ENCODE measurements at regions not wholly inside any gene's neighbourhood (a gene's known extent, or its start where the extent isn't known, plus 50 kb on each side); places are given as distances from the start of the nearest gene placed in this dataset.
"Not testable (repeated sequence)": the region's sequence is repeated elsewhere in the genome, so short reads cannot be mapped to it uniquely, and the experiment has no call there.

DNA sequence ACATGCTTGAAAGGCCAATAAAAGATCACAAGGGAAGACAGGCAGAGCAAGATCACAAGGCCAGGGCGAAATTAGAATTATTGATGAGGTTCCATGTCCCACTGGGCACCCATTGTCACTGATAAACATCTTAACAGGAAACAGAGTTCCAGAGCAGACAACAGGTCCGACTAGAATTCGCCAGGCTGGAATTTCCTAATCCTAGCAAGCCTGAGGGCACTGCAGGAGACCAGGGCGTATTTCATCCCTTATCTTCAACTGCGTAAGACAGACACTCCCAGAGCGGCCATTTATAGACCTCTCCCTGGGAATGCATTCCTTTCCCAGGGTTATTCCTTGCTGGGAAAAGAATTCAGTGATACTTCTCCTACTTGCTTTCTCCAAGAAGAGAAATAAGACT is 96.1 kb downstream of the THSD1 start:
- TF ChIP-seq EZH2 (IDR thresholded peaks at IDR 0.05; ENCODE audit: borderline replicate concordance, low read depth, low read length, severe bottlenecking) = not testable (repeated sequence)
- TF ChIP-seq, protein P1, sequence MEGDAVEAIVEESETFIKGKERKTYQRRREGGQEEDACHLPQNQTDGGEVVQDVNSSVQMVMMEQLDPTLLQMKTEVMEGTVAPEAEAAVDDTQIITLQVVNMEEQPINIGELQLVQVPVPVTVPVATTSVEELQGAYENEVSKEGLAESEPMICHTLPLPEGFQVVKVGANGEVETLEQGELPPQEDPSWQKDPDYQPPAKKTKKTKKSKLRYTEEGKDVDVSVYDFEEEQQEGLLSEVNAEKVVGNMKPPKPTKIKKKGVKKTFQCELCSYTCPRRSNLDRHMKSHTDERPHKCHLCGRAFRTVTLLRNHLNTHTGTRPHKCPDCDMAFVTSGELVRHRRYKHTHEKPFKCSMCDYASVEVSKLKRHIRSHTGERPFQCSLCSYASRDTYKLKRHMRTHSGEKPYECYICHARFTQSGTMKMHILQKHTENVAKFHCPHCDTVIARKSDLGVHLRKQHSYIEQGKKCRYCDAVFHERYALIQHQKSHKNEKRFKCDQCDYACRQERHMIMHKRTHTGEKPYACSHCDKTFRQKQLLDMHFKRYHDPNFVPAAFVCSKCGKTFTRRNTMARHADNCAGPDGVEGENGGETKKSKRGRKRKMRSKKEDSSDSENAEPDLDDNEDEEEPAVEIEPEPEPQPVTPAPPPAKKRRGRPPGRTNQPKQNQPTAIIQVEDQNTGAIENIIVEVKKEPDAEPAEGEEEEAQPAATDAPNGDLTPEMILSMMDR (IDR thresholded peaks at IDR 0.05; ENCODE audit: borderline replicate concordance, extremely low read depth, low read length, poor library complexity, severe bottlenecking) = not testable (repeated sequence)
